Spleen (tissue), 11 donors: ENCODE measurements at regions not wholly inside any gene's neighbourhood (a gene's known extent, or its start where the extent isn't known, plus 50 kb on each side); places are given as distances from the start of the nearest gene placed in this dataset.

ENCODE experiments used
- DNase-seq: peaks from one replicate; pipeline ENCODE4 v3.0.0-alpha.2; 2020
- H3K27ac ChIP-seq, 8 donors: fragments of 200-600 bp; sonication (generic) in 7 of 8; 1 replicate in 4 of 8; 2 replicates in 4 of 8; pipeline versions ENCODE4 v1.5.0 to v1.8.0; 2016 to 2021; ENCODE audit warnings: inconsistent platforms in 4 of 8, mild to moderate bottlenecking in 4 of 8, moderate library complexity in 1 of 8
- H3K27me3 ChIP-seq, 7 donors: fragments of 200-600 bp; sonication (generic) in 6 of 7; replicated peaks in 1 of 7; 1 replicate in 4 of 7; 2 replicates in 3 of 7; pipeline versions ENCODE4 v1.5.0 to v1.8.0; 2016 to 2021; ENCODE audit warnings: inconsistent platforms in 3 of 7, mild to moderate bottlenecking in 1 of 7
- H3K36me3 ChIP-seq, 6 donors: fragments of 200-600 bp; sonication (generic) in 5 of 6; 1 replicate in 4 of 6; 2 replicates in 2 of 6; pipeline versions ENCODE4 v1.5.0 to v1.8.0; 2016 to 2021; ENCODE audit warnings: inconsistent platforms in 2 of 6
- H3K4me1 ChIP-seq, 6 donors: fragments of 200-600 bp; sonication (generic) in 5 of 6; 1 replicate in 3 of 6; 2 replicates in 3 of 6; pipeline versions ENCODE4 v1.5.0 to v1.8.0; 2016 to 2021; ENCODE audit warnings: inconsistent platforms in 3 of 6
- H3K4me3 ChIP-seq, 8 donors: fragments of 200-600 bp; sonication (generic) in 7 of 8; 1 replicate in 4 of 8; 2 replicates in 4 of 8; pipeline versions ENCODE4 v1.5.0 to v1.8.0; 2016 to 2021; ENCODE audit warnings: inconsistent platforms in 4 of 8, mild to moderate bottlenecking in 4 of 8, moderate library complexity in 2 of 8
- H3K9me3 ChIP-seq, 8 donors: fragments of 200-600 bp; sonication (generic) in 7 of 8; 1 replicate in 4 of 8; 2 replicates in 4 of 8; pipeline versions ENCODE4 v1.5.0 to v1.8.0; 2016 to 2021; ENCODE audit warnings: inconsistent platforms in 4 of 8
- CTCF ChIP-seq, 11 experiments: fragments of 200-600 bp in 7 of 11; fragments of 450-650 bp in 4 of 11; sonication (generic) in 4 of 11; IDR thresholded peaks in 8 of 11; conservative IDR thresholded peaks in 3 of 11; 1 replicate in 7 of 11; 2 replicates in 4 of 11; pipeline versions ENCODE4 v1.4.0 to v1.8.0; 2016 to 2021; ENCODE audit warnings: antibody characterized with exemption in 11 of 11, inconsistent platforms in 4 of 11, mild to moderate bottlenecking in 1 of 11
- POLR2A ChIP-seq, 3 donors: fragments of 450-650 bp; IDR thresholded peaks; one replicate each; pipeline ENCODE4 v1.5.1; 2017; ENCODE audit warnings: antibody characterized with exemption in 3 of 3, mild to moderate bottlenecking in 1 of 3
- POLR2AphosphoS5 ChIP-seq, 3 donors: sonication (generic); formaldehyde crosslinking; IDR thresholded peaks; one replicate each; pipeline ENCODE4 v1.5.1; 2017; ENCODE audit warnings: antibody characterized with exemption in 3 of 3
- WGBS, 5 donors: extraction: QIAGEN DNeasy Blood & Tissue Kit in 3 of 5; methylation state at CpG; one replicate each; pipeline versions ENCODE4 v1.1.5 to v1.1.7; 2013 to 2018; 5-methylcytosine and 5-hydroxymethylcytosine counted together
- intact Hi-C: fragments of 100-400 bp; cut with DNase I; formaldehyde crosslinking; loops from one replicate; pipeline ENCODE4 v1.15.0; 2023; ENCODE audit warnings: low total_unique reads
- donor health status: healthy with polysubstance abuse.
- donor health status: DM: no; HTN: no; CAD: no; lungs with moderate emphysema.
- donor health status: DM: no; HTN: no; CAD: no.
- donor health status: Bipolar disorder and iron deficiency.
- donor health status: healthy.
- donor health status: DM: no; HTN: no; CAD: no.
- donor health status: DM: yes; HTN: yes; CAD: no.

DNA sequence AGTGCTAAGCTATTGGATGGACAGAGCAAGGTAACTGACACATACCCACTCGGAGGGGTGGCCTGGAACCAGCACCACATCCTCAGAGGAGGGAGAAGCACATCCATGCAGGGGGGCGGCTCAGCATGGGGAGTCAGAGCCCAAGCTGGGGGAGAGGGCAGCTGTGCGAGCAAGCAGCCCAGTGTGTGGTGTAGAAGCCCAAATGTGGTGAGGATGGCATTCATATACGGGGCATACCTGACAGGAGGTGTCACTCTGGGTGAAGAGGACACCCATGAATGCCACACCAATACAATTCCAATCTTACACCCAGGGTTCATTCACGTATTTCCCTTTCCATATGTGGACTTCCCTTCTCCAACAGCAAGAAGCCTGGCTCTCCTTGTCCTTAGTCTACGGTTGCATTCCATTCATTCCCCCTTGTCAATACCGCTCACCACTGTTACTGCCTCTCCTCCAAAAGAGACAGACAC, 58.7 kb upstream of the ACAN start:
- H3K4me1 ChIP-seq: no peaks in the 10 kb centered on the region

GRCh38 chr15:88745065-88745464, 58.2 kb upstream of the ACAN start:
- Histone ChIP-seq H3K9me3 (no peaks in the 10 kb centered on the region), H3K4me3 (no peak overlapping the region), H3K27me3 (peaks cover 0 to 74% (median 20%) of the 10 kb centered on the region in 7 donors), H3K27ac (no peak overlapping the region), H3K36me3 (no peaks in the 10 kb centered on the region), H3K4me1 (no peaks in the 10 kb centered on the region)
- TF ChIP-seq CTCF (IDR thresholded peaks at IDR 0.05 in 8 of 11, conservative IDR thresholded peaks at IDR 0.05 in 3 of 11): no peak
- TF ChIP-seq POLR2AphosphoS5 (IDR thresholded peaks at IDR 0.05): no peak
- TF ChIP-seq POLR2A (IDR thresholded peaks at IDR 0.05): no peak
- DNase-seq: no peak
- intact Hi-C loops: no loop called here
- 26 to 34% (median 27%) methylated on average over 2 of the region's 2 CpGs for whole genome bisulfite sequencing, 5 donors

More for the DNA sequence above, 58.7 kb upstream of the ACAN start:
- Histone ChIP-seq H3K4me3 (no peak overlapping the region), H3K27ac (no peak overlapping the region), H3K36me3 (no peaks in the 10 kb centered on the region), H3K9me3 (no peaks in the 10 kb centered on the region), H3K27me3 (peaks cover 0 to 74% (median 20%) of the 10 kb centered on the region in 7 donors)
- no peak for DNase-seq
- 59 to 73% (median 68%) methylated on average over 7 of the region's 7 CpGs for WGBS, 5 donors
- no peak for TF ChIP-seq POLR2A (IDR thresholded peaks at IDR 0.05)
- TF ChIP-seq POLR2AphosphoS5 (IDR thresholded peaks at IDR 0.05): no peak
- TF ChIP-seq CTCF (IDR thresholded peaks at IDR 0.05 in 8 of 11, conservative IDR thresholded peaks at IDR 0.05 in 3 of 11): no peak
- intact Hi-C loops: no loop called here

- H3K27ac ChIP-seq: no peak overlapping the region
- H3K4me1 ChIP-seq: no peaks in the 10 kb centered on the region
- WGBS, 5 donors: 29 to 52% (median 33%) methylated on average over 2 of the region's 2 CpGs
- H3K27me3 ChIP-seq: peaks cover 0 to 68% (median 20%) of the 10 kb centered on the region in 7 donors
- H3K4me3 ChIP-seq: no peak overlapping the region
- no peaks in the 10 kb centered on the region for H3K36me3 ChIP-seq
- no peak for DNase-seq
- intact Hi-C loops: no loop called here
- H3K9me3 ChIP-seq: no peaks in the 10 kb centered on the region
- no peak for TF ChIP-seq CTCF (IDR thresholded peaks at IDR 0.05 in 8 of 11, conservative IDR thresholded peaks at IDR 0.05 in 3 of 11)
- no peak for TF ChIP-seq POLR2AphosphoS5 (IDR thresholded peaks at IDR 0.05)
- no peak for TF ChIP-seq POLR2A (IDR thresholded peaks at IDR 0.05)
These were observed 57.5 kb upstream of the ACAN start for GRCh38 chr15:88745696-88746095.

GRCh38 chr15:88746451-88746850, 56.8 kb upstream of the ACAN start:
- Histone ChIP-seq H3K4me3 (no peak overlapping the region), H3K36me3 (no peaks in the 10 kb centered on the region), H3K27ac (no peak overlapping the region), H3K4me1 (no peaks in the 10 kb centered on the region), H3K9me3 (no peaks in the 10 kb centered on the region), H3K27me3 (peaks cover 0 to 62% (median 20%) of the 10 kb centered on the region in 7 donors)
- intact Hi-C loops: no loop called here
- 66 to 77% (median 71%) methylated on average over 5 of the region's 5 CpGs for WGBS, 5 donors
- no peak for TF ChIP-seq POLR2AphosphoS5 (IDR thresholded peaks at IDR 0.05)
- TF ChIP-seq CTCF (IDR thresholded peaks at IDR 0.05 in 8 of 11, conservative IDR thresholded peaks at IDR 0.05 in 3 of 11): no peak
- TF ChIP-seq POLR2A (IDR thresholded peaks at IDR 0.05): no peak
- DNase-seq: no peak
